Tibial nerve (tissue), 4 donors: ENCODE measurements at regions not wholly inside any gene's neighbourhood (a gene's known extent, or its start where the extent isn't known, plus 50 kb on each side); places are given as distances from the start of the nearest gene placed in this dataset.

ENCODE experiments used
- EP300 ChIP-seq, 2 donors: sonication (generic); formaldehyde crosslinking; IDR thresholded peaks; one replicate each; pipeline ENCODE4 v1.6.1; 2017; ENCODE audit warnings: antibody characterized with exemption in 2 of 2, mild to moderate bottlenecking in 1 of 2
- POLR2A ChIP-seq, 2 donors: fragments of 450-650 bp; IDR thresholded peaks; one replicate each; pipeline ENCODE4 v1.6.1; 2017; ENCODE audit warnings: antibody characterized with exemption in 2 of 2, mild to moderate bottlenecking in 2 of 2, moderate library complexity in 2 of 2
- TF ChIP-seq, protein P1 (sequence below), 5 experiments: fragments of 200-600 bp in 3 of 5; fragments of 450-650 bp in 2 of 5; sonication (generic) in 3 of 5; IDR thresholded peaks; one replicate each; pipeline ENCODE4 v1.5.1; 2016 to 2019; ENCODE audit warnings: antibody characterized with exemption in 5 of 5, mild to moderate bottlenecking in 3 of 5, moderate library complexity in 2 of 5

DNA sequence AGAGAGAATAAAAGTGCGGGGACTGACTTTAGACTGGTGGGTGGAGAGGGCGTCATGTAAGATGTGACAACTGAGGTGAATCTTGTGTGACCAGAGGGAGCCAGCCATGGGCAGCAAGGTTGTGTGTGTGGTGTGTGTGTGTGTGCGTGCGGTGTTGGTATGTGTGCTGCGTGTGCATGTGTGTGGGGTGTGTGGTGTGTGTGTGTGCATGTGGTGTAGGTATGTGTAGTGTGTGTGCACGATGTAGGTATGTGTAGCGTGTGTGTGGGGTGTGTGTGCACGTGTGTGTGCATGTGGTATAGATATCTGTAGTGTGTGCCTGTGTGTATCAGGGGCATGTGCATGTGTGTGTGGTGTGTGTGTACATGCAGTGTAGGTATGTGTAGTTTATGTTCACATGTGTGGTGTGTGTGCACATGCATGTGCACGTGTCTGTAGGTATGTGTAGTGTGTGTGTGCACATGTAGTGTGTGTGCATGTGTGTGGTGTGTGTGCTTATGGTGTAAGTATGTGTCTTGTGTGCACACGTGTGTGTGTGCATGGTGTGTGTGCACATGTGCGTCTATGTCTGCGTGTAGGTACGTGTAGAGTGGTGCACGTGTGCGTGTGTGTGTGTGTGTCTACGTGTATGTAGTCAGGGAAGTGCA lies 312.3 kb upstream of the MKI67 start:
- TF ChIP-seq, protein P1, sequence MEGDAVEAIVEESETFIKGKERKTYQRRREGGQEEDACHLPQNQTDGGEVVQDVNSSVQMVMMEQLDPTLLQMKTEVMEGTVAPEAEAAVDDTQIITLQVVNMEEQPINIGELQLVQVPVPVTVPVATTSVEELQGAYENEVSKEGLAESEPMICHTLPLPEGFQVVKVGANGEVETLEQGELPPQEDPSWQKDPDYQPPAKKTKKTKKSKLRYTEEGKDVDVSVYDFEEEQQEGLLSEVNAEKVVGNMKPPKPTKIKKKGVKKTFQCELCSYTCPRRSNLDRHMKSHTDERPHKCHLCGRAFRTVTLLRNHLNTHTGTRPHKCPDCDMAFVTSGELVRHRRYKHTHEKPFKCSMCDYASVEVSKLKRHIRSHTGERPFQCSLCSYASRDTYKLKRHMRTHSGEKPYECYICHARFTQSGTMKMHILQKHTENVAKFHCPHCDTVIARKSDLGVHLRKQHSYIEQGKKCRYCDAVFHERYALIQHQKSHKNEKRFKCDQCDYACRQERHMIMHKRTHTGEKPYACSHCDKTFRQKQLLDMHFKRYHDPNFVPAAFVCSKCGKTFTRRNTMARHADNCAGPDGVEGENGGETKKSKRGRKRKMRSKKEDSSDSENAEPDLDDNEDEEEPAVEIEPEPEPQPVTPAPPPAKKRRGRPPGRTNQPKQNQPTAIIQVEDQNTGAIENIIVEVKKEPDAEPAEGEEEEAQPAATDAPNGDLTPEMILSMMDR (IDR thresholded peaks at IDR 0.05) = no peak
- no peak for TF ChIP-seq EP300 (IDR thresholded peaks at IDR 0.05)
- no peak for TF ChIP-seq POLR2A (IDR thresholded peaks at IDR 0.05)
